Muscle layer of colon (tissue), 2 donors: ENCODE measurements at regions not wholly inside any gene's neighbourhood (a gene's known extent, or its start where the extent isn't known, plus 50 kb on each side); places are given as distances from the start of the nearest gene placed in this dataset.

Experiments used
- H3K27ac ChIP-seq: one replicate; pipeline ENCODE4 v1.7.0; 2013; ENCODE audit warnings: low read depth, mild to moderate bottlenecking, low read length, moderate library complexity
- H3K27me3 ChIP-seq, 2 donors: one replicate each; pipeline ENCODE4 v1.7.0; 2013; ENCODE audit warnings: low read length in 2 of 2, mild to moderate bottlenecking in 2 of 2; ENCODE audit not compliant: insufficient read depth in 2 of 2, control insufficient read depth in 1 of 2
- H3K36me3 ChIP-seq: one replicate; pipeline ENCODE4 v1.7.0; 2013; ENCODE audit warnings: mild to moderate bottlenecking, low read length; ENCODE audit not compliant: insufficient read depth
- H3K4me1 ChIP-seq: one replicate; pipeline ENCODE4 v1.7.0; 2013; ENCODE audit warnings: mild to moderate bottlenecking, low read length; ENCODE audit not compliant: insufficient read depth
- H3K4me3 ChIP-seq, 2 donors: one replicate each; pipeline ENCODE4 v1.7.0; 2013; ENCODE audit warnings: low read length in 2 of 2, low read depth in 1 of 2, mild to moderate bottlenecking in 1 of 2, moderate library complexity in 1 of 2
- H3K9ac ChIP-seq: one replicate; pipeline ENCODE4 v1.7.0; 2013; ENCODE audit warnings: low read length
- H3K9me3 ChIP-seq: one replicate; pipeline ENCODE4 v1.7.0; 2013; ENCODE audit warnings: mild to moderate bottlenecking, low read length
- donor health status: abdominal sarcoma.
- donor health status: Adenocarcinoma of cecum.

DNA sequence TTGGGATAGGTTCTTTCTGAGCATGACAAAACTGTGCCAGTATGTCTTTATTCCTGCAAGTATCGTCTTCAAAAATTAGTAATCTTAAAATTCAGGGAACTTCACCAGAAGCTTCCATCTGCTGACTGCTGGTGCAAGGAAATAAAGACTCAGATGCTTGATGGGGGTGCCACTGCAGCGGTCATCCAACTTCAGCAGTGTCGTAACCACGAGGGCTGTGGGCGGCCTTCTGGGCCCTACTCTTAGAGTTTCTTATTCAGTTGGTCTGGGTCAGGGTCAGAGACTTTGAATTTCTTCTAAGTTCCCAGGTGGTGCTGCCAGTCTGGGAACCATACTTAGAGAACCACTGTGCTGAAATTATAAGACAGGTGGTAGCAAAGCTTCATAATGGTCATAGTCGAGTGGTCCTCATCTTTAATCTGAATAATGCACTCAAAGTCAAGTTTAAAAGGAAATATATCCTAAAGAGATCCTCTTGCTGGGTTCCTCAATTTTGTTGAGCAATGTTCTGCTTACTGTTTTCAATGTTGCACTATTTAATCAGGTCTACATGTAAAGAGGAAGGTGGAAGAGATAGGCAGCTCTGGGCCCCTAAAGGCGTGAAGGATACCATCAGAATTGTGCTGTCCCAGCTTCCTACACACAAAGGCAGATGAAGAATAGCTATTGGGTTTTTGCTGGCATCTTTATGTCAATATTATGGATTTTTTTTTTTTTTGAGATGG is 165.4 kb upstream of the GMDS start:
- Histone ChIP-seq H3K4me3 (no peak overlapping the region), H3K36me3 (no peaks in the 10 kb centered on the region), H3K9ac (no peak overlapping the region), H3K27me3 (no peaks in the 10 kb centered on the region), H3K4me1 (no peaks in the 10 kb centered on the region), H3K27ac (no peak overlapping the region), H3K9me3 (no peaks in the 10 kb centered on the region)

GRCh38 chr6:2407525-2407924 is 162.1 kb upstream of the GMDS start:
- no peak overlapping the region for H3K9ac ChIP-seq
- H3K4me3 ChIP-seq = no peak overlapping the region
- H3K4me1 ChIP-seq = no peaks in the 10 kb centered on the region
- no peaks in the 10 kb centered on the region for H3K36me3 ChIP-seq
- no peaks in the 10 kb centered on the region for H3K9me3 ChIP-seq
- no peaks in the 10 kb centered on the region for H3K27me3 ChIP-seq
- H3K27ac ChIP-seq = no peak overlapping the region

DNA sequence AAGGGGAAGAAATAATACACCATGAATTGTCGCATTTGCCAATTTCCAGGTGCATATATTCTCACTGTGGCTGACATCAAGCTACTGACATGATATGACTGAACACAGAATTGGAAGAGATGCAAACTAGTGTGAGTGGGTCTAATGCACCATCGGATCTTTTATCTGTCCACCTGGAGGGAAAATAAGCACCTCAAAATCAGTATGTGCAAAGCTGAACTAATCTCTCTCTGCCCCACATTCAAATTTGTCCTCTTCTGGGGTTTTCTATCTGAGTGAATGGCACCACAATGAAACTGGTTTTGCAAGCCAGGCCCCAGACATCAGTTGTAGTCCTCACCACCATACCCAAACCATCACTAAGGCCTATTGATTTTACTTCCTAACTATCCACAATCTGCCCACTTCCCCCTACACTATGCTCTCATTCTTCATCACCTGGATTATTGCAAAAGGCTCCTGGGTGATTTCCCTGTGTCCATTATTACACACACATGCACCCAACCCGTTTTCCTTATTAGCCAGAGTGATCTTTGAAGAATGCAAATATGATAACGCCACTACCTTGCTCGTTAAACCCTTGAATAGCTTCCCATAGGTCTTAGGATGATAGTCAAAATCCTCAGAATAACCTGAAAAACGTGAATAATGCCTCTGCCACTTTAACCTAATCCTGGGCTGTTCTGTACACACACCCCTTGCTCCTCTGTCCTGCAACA is 159.0 kb upstream of the GMDS start:
- no peak overlapping the region for H3K27ac ChIP-seq
- H3K4me1 ChIP-seq = no peaks in the 10 kb centered on the region
- H3K4me3 ChIP-seq = no peak overlapping the region
- no peak overlapping the region for H3K9ac ChIP-seq
- H3K9me3 ChIP-seq = no peaks in the 10 kb centered on the region
- H3K27me3 ChIP-seq = no peaks in the 10 kb centered on the region
- H3K36me3 ChIP-seq = no peaks in the 10 kb centered on the region

DNA sequence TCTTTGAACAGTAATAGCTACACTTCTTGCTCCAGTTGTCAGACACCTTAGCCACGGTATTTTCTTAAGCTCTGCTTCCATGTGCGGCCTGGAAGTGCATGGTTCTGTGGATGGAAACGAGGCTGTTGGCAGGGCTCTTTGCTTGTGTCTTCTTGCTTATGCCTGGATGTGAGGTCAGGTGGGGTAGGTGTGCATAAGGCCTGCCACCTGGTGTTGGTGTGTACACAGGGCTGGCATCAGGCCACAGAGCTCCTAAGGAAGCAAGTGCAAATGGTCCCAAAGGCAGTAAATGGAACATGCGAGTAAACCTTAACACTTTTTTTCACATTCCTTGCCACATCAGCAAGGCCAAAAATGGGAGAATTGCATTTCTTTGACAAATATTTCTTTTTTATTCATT is 158.1 kb upstream of the GMDS start:
- Histone ChIP-seq H3K9me3 (no peaks in the 10 kb centered on the region), H3K36me3 (no peaks in the 10 kb centered on the region), H3K9ac (no peak overlapping the region), H3K4me3 (no peak overlapping the region), H3K27me3 (no peaks in the 10 kb centered on the region), H3K27ac (no peak overlapping the region), H3K4me1 (no peaks in the 10 kb centered on the region)

DNA sequence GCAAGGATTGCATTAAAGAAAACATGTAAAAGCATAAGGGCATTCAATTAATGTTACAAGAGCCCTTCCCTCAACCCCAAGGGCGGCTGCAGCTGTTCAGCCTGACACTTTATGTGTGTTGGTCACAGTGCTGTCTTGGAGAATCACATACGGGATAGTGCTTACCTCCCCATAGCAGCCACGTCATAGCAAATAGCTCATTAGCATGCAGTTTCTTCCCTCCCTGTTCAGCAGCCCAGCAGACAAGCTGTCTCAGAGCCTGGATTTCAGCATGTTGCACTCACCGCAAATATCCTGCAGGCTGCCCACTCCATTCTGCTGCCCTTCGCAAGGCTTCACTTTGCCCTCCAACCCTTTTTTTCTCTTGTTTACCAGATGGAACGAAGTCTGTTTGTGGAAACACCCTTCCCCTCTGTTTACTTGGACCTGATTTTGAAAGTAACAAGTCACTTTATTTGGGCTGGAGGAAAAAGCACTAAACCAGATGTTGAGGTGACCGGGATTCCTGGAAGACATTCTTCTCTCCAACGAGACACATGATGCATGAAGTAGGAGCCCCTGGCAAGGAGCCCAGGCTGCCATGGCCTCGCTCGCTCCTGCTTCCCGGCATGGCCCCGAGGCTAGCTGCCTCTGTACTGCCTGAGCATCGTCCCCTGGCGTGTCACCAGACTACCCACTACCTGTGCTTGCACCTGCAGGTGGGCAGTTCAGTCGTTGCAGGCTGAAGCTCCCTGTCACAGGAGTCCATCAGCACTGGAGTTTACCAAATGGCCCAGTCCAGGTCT is 151.6 kb upstream of the GMDS start:
- H3K27ac ChIP-seq = no peak overlapping the region
- H3K4me3 ChIP-seq = no peak overlapping the region
- no peaks in the 10 kb centered on the region for H3K36me3 ChIP-seq
- H3K27me3 ChIP-seq = no peaks in the 10 kb centered on the region
- H3K4me1 ChIP-seq = no peaks in the 10 kb centered on the region
- H3K9ac ChIP-seq = no peak overlapping the region
- H3K9me3 ChIP-seq = no peaks in the 10 kb centered on the region

- H3K27ac ChIP-seq = no peak overlapping the region
- H3K4me1 ChIP-seq = no peaks in the 10 kb centered on the region
- no peak overlapping the region for H3K9ac ChIP-seq
- H3K4me3 ChIP-seq = no peak overlapping the region
- H3K27me3 ChIP-seq = no peaks in the 10 kb centered on the region
- H3K9me3 ChIP-seq = no peaks in the 10 kb centered on the region
- no peaks in the 10 kb centered on the region for H3K36me3 ChIP-seq
Measured at GRCh38 chr6:2396042-2396657, 150.7 kb upstream of the GMDS start.

DNA sequence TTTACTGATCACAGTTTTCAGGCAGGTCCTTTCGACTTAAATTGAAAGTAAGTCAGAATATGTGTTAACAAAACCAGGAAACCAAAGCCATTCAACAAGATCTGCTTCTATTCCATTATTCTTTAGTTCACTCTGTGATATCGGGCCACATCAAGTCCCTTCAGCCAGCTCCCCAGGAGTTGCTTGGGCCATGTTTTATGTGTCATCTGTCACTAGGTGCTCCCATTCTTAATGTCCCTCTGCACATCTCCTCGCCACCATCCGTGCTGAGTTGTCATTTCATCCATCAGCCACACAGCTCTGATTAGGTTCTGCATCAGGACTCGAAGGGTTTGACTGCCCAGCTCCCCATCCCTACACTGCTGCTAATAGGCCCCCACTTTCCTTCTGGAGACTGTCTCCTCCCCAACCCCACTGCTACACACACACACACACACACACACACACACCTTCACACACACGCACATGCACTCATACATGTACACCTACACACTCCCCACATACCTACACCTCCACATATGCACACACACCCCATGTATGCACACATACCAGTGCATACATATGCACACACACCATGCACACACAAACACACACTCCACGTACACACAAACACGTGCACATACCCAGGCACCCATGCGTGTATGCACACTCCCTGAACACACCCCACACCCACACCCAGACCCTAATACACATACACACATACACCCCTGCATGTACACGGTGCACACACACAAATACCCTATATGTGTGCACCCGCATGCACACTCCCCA is 143.3 kb upstream of the GMDS start:
- Histone ChIP-seq H3K4me1 (no peaks in the 10 kb centered on the region), H3K4me3 (no peak overlapping the region), H3K36me3 (no peaks in the 10 kb centered on the region), H3K9ac (no peak overlapping the region), H3K27me3 (no peaks in the 10 kb centered on the region), H3K9me3 (no peaks in the 10 kb centered on the region), H3K27ac (no peak overlapping the region)

DNA sequence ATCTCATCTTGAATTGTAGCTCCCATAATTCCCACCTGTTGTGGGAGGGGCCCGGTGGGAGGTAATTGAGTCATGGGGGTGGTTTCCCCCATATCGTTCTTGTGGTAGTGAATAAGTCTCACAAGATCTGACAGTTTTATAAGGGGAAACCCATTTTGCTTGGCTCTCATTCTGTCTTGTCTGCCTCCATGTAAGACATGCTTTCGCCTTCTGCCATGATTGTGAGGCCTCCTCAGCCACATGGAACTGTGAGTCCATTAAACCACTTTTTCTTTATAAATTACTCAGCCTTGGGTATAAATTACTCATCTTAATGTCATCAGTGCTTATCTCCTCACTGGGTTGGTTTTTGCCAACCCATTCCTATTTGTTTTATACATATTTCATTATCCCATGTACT is 142.0 kb upstream of the GMDS start:
- H3K27me3 ChIP-seq = no peaks in the 10 kb centered on the region
- H3K9ac ChIP-seq = no peak overlapping the region
- no peaks in the 10 kb centered on the region for H3K4me1 ChIP-seq
- no peak overlapping the region for H3K27ac ChIP-seq
- no peaks in the 10 kb centered on the region for H3K9me3 ChIP-seq
- H3K36me3 ChIP-seq = no peaks in the 10 kb centered on the region
- H3K4me3 ChIP-seq = no peak overlapping the region

GRCh38 chr6:2385471-2385983 is 140.1 kb upstream of the GMDS start:
- Histone ChIP-seq H3K27ac (no peak overlapping the region), H3K9me3 (no peaks in the 10 kb centered on the region), H3K27me3 (no peaks in the 10 kb centered on the region), H3K4me1 (no peaks in the 10 kb centered on the region), H3K36me3 (no peaks in the 10 kb centered on the region), H3K9ac (no peak overlapping the region), H3K4me3 (no peak overlapping the region)

DNA sequence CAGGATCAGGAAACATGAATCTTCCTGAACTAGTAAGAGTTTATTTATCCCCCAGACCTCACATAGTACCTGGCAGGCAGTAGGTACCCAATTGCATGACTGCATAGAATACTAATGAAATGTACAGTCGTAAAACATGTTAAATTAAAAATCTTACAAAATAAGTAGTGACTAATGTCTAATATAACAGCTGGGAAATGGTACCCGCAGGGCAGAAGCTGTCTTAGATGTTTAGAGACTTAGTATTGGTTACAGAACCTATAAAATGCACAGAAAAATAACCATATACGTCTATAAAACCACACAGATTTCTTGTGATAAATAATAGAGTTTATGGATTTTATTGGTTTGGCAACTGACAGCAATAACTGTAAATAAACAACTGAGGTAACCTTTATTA is 139.1 kb upstream of the GMDS start:
- H3K27me3 ChIP-seq = no peaks in the 10 kb centered on the region
- no peaks in the 10 kb centered on the region for H3K36me3 ChIP-seq
- no peaks in the 10 kb centered on the region for H3K9me3 ChIP-seq
- H3K4me1 ChIP-seq = no peaks in the 10 kb centered on the region
- H3K9ac ChIP-seq = no peak overlapping the region
- no peak overlapping the region for H3K4me3 ChIP-seq
- H3K27ac ChIP-seq = no peak overlapping the region
